ENCODE measurements at regions not wholly inside any gene's neighbourhood (a gene's known extent, or its start where the extent isn't known, plus 50 kb on each side); places are given as distances from the start of the nearest gene placed in this dataset.

- no peak for DNase-seq
These were observed 251.7 kb upstream of the TYRP1 start for GRCh38 chr9:12441506-12441905.

GRCh38 chr9:12448246-12448645, 244.9 kb upstream of the TYRP1 start:
- no peak for DNase-seq

- DNase-seq, result no peak
These were observed 235.9 kb upstream of the TYRP1 start for GRCh38 chr9:12457237-12457636.

GRCh38 chr9:12461763-12462460, 231.3 kb upstream of the TYRP1 start:
- no peak for DNase-seq

- DNase-seq, result no peak
These were observed 230.3 kb upstream of the TYRP1 start for GRCh38 chr9:12462861-12463260.

GRCh38 chr9:12463641-12464040, 229.5 kb upstream of the TYRP1 start:
- peak; percentile 44 to 66 for DNase-seq

GRCh38 chr9:12464400-12464799, 228.8 kb upstream of the TYRP1 start:
- DNase-seq, result no peak

- peak in 1 of 2 experiments; percentile 34 for DNase-seq
These were observed 228.2 kb upstream of the TYRP1 start for GRCh38 chr9:12464910-12465512.

- DNase-seq, result no peak
These were observed 224.1 kb upstream of the TYRP1 start for GRCh38 chr9:12469084-12469483.

GRCh38 chr9:12494411-12494810, 198.8 kb upstream of the TYRP1 start:
- DNase-seq, result no peak

GRCh38 chr9:12497790-12498189, 195.4 kb upstream of the TYRP1 start:
- no peak for DNase-seq

- no peak for DNase-seq
These were observed 190.7 kb upstream of the TYRP1 start for GRCh38 chr9:12502520-12502919.

- DNase-seq, result no peak
These were observed 189.5 kb upstream of the TYRP1 start for GRCh38 chr9:12503606-12504122.

GRCh38 chr9:12510551-12510950, 182.6 kb upstream of the TYRP1 start:
- DNase-seq, result no peak

- peak in 1 of 2 experiments; percentile 7 for DNase-seq
These were observed 181.5 kb upstream of the TYRP1 start for GRCh38 chr9:12511726-12512125.

- no peak for DNase-seq
These were observed 177.2 kb upstream of the TYRP1 start for GRCh38 chr9:12516031-12516430.

- DNase-seq, result no peak
These were observed 176.6 kb upstream of the TYRP1 start for GRCh38 chr9:12516573-12516972.

GRCh38 chr9:12538842-12539579, 154.2 kb upstream of the TYRP1 start:
- DNase-seq, result peak; percentile 27 to 68

- no peak for DNase-seq
These were observed 153.6 kb upstream of the TYRP1 start for GRCh38 chr9:12539580-12539975.

- no peak for DNase-seq
These were observed 148.5 kb upstream of the TYRP1 start for GRCh38 chr9:12544700-12545099.

- no peak for DNase-seq
These were observed 138.5 kb upstream of the TYRP1 start for GRCh38 chr9:12554636-12555035.

- no peak for DNase-seq
These were observed 126.6 kb upstream of the TYRP1 start for GRCh38 chr9:12566404-12567090.

Data from NCI-H524 (cell line).